ENCODE measurements at regions not wholly inside any gene's neighbourhood (a gene's known extent, or its start where the extent isn't known, plus 50 kb on each side); places are given as distances from the start of the nearest gene placed in this dataset.

DNA sequence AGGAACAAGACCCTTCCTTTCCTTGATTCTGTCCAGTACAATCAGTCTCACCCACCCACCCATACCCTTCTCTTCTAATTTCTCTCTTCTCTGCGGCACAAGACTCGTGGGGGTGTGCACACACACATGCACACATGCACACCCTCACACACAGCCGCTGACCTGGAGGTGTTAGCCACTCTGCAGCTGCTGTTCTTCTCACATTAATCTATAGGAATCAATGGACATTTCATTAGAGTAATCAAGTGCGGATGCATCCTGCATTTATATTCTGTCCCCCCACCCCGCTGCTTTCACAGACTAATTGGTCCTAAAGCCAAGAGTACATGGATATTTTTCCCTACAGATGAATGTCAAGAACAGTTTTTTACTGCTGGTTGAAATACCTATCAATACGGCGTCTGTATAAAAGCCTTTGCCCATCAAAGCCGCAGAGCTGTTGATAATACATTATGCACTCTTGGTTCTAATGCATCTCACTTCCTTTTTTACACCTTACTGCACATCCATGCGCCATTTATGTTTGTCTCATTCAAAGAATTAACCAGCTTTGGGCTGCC lies 186.5 kb upstream of the ONECUT1 start:
- H3K4me1 Mint-ChIP-seq, result no peaks in the 10 kb centered on the region
- H3K27me3 Mint-ChIP-seq (ENCODE audit: low read depth), result peaks cover 13% of the 10 kb centered on the region
- no peak overlapping the region for H3K4me3 Mint-ChIP-seq
- TF ChIP-seq, protein P1, sequence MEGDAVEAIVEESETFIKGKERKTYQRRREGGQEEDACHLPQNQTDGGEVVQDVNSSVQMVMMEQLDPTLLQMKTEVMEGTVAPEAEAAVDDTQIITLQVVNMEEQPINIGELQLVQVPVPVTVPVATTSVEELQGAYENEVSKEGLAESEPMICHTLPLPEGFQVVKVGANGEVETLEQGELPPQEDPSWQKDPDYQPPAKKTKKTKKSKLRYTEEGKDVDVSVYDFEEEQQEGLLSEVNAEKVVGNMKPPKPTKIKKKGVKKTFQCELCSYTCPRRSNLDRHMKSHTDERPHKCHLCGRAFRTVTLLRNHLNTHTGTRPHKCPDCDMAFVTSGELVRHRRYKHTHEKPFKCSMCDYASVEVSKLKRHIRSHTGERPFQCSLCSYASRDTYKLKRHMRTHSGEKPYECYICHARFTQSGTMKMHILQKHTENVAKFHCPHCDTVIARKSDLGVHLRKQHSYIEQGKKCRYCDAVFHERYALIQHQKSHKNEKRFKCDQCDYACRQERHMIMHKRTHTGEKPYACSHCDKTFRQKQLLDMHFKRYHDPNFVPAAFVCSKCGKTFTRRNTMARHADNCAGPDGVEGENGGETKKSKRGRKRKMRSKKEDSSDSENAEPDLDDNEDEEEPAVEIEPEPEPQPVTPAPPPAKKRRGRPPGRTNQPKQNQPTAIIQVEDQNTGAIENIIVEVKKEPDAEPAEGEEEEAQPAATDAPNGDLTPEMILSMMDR (IDR thresholded peaks at IDR 0.05; ENCODE audit: unreplicated experiment in 3 of 3), result no peak
- H3K36me3 Mint-ChIP-seq (ENCODE audit: low read depth), result no peaks in the 10 kb centered on the region
- H3K9me3 Mint-ChIP-seq, result no peaks in the 10 kb centered on the region
- no peak overlapping the region for H3K27ac Mint-ChIP-seq

DNA sequence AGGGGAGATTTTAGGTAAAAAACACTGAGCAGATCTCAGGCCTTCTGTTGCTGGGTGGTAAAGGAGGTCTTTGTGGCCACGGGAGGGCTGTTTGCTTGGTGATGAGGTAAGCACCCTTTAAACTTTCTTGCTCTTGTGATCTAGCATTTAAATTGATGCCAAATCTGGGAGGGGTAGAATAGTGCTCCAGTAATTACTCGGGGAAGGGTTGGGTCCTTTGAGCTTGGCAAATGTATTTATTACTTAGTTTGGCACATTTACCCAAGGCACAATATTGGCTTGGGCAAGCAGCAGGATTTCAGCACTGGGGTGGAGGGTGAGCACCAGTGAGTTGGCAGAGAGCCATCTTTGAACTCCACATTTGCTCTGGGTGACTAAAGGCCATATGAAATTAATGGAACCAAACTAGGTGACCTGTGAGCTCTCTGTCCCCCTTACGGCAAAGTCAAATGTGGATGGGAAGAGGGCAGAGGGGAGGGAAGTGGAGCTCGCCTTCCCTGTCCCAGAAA lies 185.9 kb upstream of the ONECUT1 start:
- H3K27me3 Mint-ChIP-seq (ENCODE audit: low read depth), result peaks cover 12% of the 10 kb centered on the region
- H3K27ac Mint-ChIP-seq, result no peak overlapping the region
- H3K4me3 Mint-ChIP-seq, result no peak overlapping the region
- no peaks in the 10 kb centered on the region for H3K9me3 Mint-ChIP-seq
- H3K4me1 Mint-ChIP-seq, result no peaks in the 10 kb centered on the region
- TF ChIP-seq, protein P1 (IDR thresholded peaks at IDR 0.05; ENCODE audit: unreplicated experiment in 3 of 3), result no peak
- no peaks in the 10 kb centered on the region for H3K36me3 Mint-ChIP-seq (ENCODE audit: low read depth)

DNA sequence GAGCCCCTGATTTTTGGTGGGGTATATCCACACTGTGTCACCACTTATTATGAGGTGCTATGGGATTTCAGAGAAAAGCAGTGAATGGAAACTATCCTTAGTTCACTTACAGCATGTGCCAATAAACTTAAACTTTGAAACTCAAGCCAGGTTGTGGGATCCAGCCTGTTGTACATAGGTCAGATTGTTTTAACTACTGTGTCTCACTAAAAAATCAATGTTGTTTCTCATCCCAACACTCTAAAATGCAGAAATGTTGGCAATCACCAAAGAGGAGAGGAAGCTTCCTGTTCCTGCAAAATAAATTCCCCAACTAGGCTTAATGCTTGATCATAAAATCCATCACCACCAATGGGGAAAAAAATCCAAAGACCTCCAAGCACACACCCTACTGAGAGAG lies 173.7 kb upstream of the ONECUT1 start:
- H3K36me3 Mint-ChIP-seq (ENCODE audit: low read depth), result no peaks in the 10 kb centered on the region
- H3K27ac Mint-ChIP-seq, result no peak overlapping the region
- H3K4me3 Mint-ChIP-seq, result no peak overlapping the region
- TF ChIP-seq, protein P1 (IDR thresholded peaks at IDR 0.05; ENCODE audit: unreplicated experiment in 3 of 3), result no peak
- H3K27me3 Mint-ChIP-seq (ENCODE audit: low read depth), result peaks cover 4% of the 10 kb centered on the region
- no peaks in the 10 kb centered on the region for H3K4me1 Mint-ChIP-seq
- H3K9me3 Mint-ChIP-seq, result no peaks in the 10 kb centered on the region

DNA sequence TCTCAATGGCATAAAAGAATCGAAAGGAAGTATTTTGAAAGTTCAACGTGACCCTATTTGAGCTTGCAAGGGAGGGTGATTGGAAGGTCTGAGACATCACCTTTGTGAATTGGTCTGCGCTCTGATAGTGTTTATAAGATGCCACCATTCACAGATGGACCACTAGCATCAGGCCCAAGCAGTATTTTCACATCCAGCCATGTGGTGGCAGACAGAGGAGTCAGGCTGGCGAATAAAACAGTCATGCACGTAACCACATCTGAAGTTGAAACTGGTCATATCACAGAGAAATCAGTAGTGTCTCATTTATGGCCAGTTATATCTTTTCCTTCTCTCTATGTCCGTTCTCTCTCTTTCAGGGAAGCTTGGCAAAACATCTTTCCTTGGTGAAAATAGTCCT lies 170.1 kb upstream of the ONECUT1 start:
- H3K27me3 Mint-ChIP-seq (ENCODE audit: low read depth), result peaks cover 4% of the 10 kb centered on the region
- no peak overlapping the region for H3K27ac Mint-ChIP-seq
- no peak overlapping the region for H3K4me3 Mint-ChIP-seq
- no peaks in the 10 kb centered on the region for H3K9me3 Mint-ChIP-seq
- no peaks in the 10 kb centered on the region for H3K36me3 Mint-ChIP-seq (ENCODE audit: low read depth)
- TF ChIP-seq, protein P1 (IDR thresholded peaks at IDR 0.05; ENCODE audit: unreplicated experiment in 3 of 3), result no peak
- H3K4me1 Mint-ChIP-seq, result no peaks in the 10 kb centered on the region

DNA sequence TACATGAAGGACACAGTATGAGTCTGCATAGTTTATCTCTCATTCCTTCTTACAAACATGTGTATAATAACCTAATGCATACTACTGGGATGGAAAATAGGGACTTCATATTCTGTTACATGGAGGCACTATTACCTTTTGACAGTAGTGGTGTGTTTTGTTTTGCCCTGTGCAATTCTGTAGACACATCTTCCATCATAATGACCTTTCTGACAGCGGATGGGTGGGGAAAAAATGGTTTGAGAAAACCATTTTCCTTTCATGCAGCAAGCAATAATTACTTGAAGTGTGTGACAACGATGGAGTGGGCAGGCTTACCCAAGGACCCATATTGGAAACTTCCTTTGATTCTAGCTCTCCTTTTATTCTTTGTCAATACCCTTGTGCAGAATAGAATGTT lies 153.6 kb upstream of the ONECUT1 start:
- TF ChIP-seq, protein P1 (IDR thresholded peaks at IDR 0.05; ENCODE audit: unreplicated experiment in 3 of 3), result no peak
- Mint-ChIP-seq H3K4me1 (no peaks in the 10 kb centered on the region), H3K27ac (no peak overlapping the region), H3K36me3 (ENCODE audit: low read depth) (no peaks in the 10 kb centered on the region), H3K27me3 (ENCODE audit: low read depth) (no peaks in the 10 kb centered on the region), H3K4me3 (no peak overlapping the region), H3K9me3 (peaks cover 4% of the 10 kb centered on the region)

DNA sequence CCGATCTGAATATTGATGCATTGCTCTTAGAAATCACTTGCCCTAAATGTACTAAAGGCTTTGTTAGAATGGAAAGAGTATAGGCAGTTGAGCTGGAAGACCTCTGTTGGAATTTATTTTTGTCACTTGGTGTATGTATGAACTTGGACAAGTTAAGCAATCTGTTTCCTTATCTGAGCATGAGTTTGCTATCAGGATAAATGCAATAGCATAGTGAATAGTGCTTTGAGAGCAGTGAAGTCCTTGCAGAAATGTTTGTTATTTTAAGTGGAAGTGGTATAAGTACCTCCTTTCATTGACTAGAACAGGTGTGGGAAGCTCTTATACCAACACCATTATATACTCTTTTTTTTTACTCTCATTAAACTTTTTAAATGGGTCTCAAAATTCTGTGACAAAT lies 146.4 kb upstream of the ONECUT1 start:
- H3K4me1 Mint-ChIP-seq, result no peaks in the 10 kb centered on the region
- H3K9me3 Mint-ChIP-seq, result peaks cover 4% of the 10 kb centered on the region
- H3K27me3 Mint-ChIP-seq (ENCODE audit: low read depth), result no peaks in the 10 kb centered on the region
- TF ChIP-seq, protein P1 (IDR thresholded peaks at IDR 0.05; ENCODE audit: unreplicated experiment in 3 of 3), result no peak
- H3K4me3 Mint-ChIP-seq, result no peak overlapping the region
- no peak overlapping the region for H3K27ac Mint-ChIP-seq
- H3K36me3 Mint-ChIP-seq (ENCODE audit: low read depth), result no peaks in the 10 kb centered on the region

Data from nephron (organoid).